Bronchial epithelial cell (primary cell): ENCODE measurements at regions not wholly inside any gene's neighbourhood (a gene's known extent, or its start where the extent isn't known, plus 50 kb on each side); places are given as distances from the start of the nearest gene placed in this dataset.

Experiments used
- DNase-seq: peaks from one replicate; pipeline ENCODE4 v3.0.0-alpha.2; 2010; ENCODE audit warnings: low read depth
- FAIRE-seq: peaks from 2 replicates; lab custom pipeline; 2011; peaks lifted over from hg19 to GRCh38; lab: Jason Lieb, UNC
- H3K27me3 ChIP-seq: 2 replicates; pipeline ENCODE4 v1.5.1; 2011; ENCODE audit warnings: low read length; ENCODE audit not compliant: control insufficient read depth, insufficient read depth
- H3K36me3 ChIP-seq: 2 replicates; pipeline ENCODE4 v1.5.1; 2011; ENCODE audit warnings: low read length; ENCODE audit not compliant: control insufficient read depth, insufficient read depth
- H3K4me3 ChIP-seq: 2 replicates; pipeline ENCODE4 v1.5.1; 2011; ENCODE audit warnings: mild to moderate bottlenecking, low read depth, low read length, control low read depth
- CTCF ChIP-seq: IDR thresholded peaks from 2 replicates; pipeline ENCODE4 v1.5.1; 2011; ENCODE audit warnings: mild to moderate bottlenecking, moderate library complexity, low read length, control low read depth, inconsistent platforms; ENCODE audit not compliant: insufficient read depth, severe bottlenecking

DNA sequence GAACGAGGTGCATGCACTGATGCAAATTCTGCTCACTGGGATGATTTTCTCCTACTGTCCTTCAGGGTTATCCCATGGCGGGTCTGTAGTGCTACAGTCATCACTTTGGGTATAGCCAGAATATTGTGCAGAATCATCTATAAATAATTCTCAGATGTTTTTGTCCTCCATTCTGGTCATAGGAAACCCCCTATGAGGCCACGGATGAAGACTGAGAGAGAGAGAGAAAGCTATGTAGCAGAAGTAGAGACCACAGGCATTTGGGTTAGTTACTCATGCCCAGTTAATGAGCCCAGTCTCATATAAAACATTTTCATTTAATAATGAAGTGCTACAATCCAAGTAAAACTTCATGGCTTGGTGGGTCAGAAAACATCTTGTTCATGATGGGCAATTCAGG lies 145.1 kb upstream of the PLN start:
- Histone ChIP-seq H3K36me3 (no peaks in the 10 kb centered on the region), H3K4me3 (no peak overlapping the region), H3K27me3 (no peaks in the 10 kb centered on the region)
- FAIRE-seq (no peak), DNase-seq (no peak)
- no peak for TF ChIP-seq CTCF

GRCh38 chr6:118408863-118409262 lies 139.2 kb upstream of the PLN start:
- no peak for FAIRE-seq
- Histone ChIP-seq H3K27me3 (no peaks in the 10 kb centered on the region), H3K36me3 (no peaks in the 10 kb centered on the region), H3K4me3 (no peak overlapping the region)
- DNase-seq: no peak
- no peak for TF ChIP-seq CTCF

DNA sequence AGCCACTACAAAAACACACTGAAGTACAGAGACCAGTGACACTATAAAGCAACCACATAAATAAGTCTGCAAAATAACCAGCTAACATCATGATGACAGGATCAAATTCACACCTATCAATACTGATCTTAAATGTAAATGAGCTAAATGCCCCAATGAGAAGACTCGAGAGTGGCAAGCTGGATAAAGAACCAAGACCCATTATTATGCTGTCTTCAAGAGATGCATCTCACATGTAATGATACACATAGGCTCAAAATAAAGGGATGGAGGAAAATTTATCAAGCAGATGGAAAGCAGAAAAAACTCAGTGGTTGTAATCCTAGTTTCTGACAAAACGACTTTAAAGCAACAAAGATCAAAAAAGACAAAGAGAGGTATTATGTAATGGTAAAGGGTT lies 138.1 kb upstream of the PLN start:
- Histone ChIP-seq H3K36me3 (no peaks in the 10 kb centered on the region), H3K27me3 (no peaks in the 10 kb centered on the region), H3K4me3 (no peak overlapping the region)
- FAIRE-seq (no peak), DNase-seq (no peak)
- no peak for TF ChIP-seq CTCF
